GM18907 (cell line): ENCODE measurements at regions not wholly inside any gene's neighbourhood (a gene's known extent, or its start where the extent isn't known, plus 50 kb on each side); places are given as distances from the start of the nearest gene placed in this dataset.
"Not testable (repeated sequence)": the region's sequence is repeated elsewhere in the genome, so short reads cannot be mapped to it uniquely, and the experiment has no call there.

Experiments used
- ATAC-seq: cut with Tn5 transposase; IDR thresholded peaks from one replicate; pipeline ENCODE4 v1.9.1; 2021; ENCODE audit warnings: mild to moderate bottlenecking, moderate library complexity; ENCODE audit not compliant: unreplicated experiment

DNA sequence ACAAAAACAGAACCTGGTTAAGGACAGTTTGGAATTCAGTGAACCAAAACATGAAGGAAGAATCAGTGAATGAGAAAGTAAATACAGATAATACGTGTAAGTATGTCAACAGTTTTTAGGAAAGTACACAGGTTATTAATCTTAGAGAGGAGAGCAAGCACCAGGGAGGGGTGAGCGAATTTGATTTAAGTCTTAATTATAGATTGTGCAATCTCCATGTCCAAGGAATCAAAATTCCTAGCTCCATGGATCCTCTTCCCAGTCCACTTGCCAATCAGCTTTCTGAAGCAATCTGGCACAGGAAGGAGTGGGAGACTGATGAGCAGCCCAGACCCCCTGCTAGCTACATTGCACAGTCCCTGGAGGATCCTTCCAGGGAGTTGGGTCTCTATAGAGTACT is 346.4 kb downstream of the SETD4 start:
- ATAC-seq, result no peak

GRCh38 chr21:35711661-35712060 is 348.7 kb downstream of the SETD4 start:
- ATAC-seq, result no peak

GRCh38 chr21:35711213-35711612 is 349.1 kb downstream of the SETD4 start:
- ATAC-seq, result no peak

DNA sequence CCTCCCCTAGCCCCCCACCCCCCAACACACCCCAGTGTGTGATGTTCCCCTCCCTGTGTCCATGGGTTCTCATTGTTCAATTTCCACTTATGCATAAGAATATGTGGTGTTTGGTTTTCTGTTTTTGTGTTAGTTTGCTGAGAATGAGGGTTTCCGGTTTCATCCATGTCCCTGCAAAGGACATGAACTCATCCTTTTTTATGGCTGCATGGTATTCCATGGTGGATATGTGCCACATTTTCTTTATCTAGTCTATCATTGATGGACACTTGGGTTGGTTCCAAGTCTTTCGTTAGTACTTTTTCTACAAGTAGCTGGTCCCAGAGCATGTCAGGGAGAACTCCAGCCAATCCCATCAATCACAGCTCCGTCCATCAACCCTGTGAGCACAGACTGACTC is 350.3 kb downstream of the SETD4 start:
- not testable (repeated sequence) for ATAC-seq

DNA sequence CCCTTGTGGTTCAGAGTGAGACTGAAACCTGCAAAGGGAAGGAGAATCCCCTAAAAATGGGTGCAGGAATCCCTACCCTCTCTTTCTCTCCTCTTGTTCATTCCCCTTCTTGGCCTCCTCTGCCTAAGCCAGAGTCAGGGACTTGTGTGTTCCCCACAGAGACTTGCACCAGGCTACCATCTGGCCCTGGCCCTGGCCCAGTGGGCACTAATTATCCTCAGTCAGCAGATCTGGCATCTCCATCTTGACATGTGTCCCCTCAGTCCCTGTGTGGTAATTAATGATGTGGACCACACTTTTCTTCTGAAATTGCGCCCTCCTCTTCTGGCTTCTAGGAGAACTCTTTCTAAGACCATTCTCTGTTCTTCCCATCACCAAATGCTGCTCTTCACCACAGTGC is 354.4 kb downstream of the SETD4 start:
- no peak for ATAC-seq

- ATAC-seq, result no peak
These were observed 355.0 kb downstream of the SETD4 start for GRCh38 chr21:35705237-35705887.

DNA sequence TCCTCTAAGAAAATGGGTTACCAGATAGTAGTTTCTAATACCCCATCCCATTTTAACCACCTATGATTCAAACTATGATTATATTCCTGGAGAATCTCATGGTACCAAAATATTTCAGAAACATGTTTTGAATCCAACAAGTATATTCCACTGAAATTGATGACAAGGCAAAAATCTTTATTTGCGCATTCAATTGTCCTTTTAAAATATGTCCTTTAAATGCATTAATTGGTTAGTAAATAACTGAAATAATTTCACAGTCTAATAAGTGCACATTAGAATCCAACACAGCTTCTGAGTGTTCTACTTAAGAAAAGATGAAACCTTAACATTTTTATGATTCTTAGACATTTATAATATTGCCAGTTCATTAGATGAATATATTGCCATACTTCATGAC is 356.6 kb downstream of the SETD4 start:
- no peak for ATAC-seq

GRCh38 chr21:35699361-35699760 is 361.0 kb downstream of the SETD4 start:
- ATAC-seq, result no peak

- no peak for ATAC-seq
These were observed 363.0 kb downstream of the SETD4 start for GRCh38 chr21:35697321-35697808.

DNA sequence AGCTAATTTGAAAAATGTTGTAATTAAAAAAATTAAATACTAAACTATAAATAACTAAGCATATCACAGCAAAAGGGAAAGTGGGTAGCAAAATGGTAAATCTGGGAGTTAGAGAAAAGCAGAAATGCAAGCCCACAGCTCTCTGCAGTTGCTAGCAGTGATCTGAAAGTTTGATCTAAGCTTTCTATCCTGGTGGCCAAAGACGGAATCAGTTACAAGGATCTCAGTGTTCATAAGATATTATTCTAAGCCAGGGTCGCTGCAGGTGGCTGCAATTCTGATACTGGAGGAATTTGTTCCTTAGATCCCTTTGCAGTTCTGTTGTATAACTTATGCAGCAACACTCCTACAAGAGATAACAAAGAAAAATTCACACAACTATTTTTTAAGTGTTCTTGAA is 363.7 kb downstream of the SETD4 start:
- ATAC-seq, result no peak

GRCh38 chr21:35692311-35692710 is 368.0 kb downstream of the SETD4 start:
- ATAC-seq, result no peak

GRCh38 chr21:35690436-35690835 is 369.9 kb downstream of the SETD4 start:
- ATAC-seq, result no peak

DNA sequence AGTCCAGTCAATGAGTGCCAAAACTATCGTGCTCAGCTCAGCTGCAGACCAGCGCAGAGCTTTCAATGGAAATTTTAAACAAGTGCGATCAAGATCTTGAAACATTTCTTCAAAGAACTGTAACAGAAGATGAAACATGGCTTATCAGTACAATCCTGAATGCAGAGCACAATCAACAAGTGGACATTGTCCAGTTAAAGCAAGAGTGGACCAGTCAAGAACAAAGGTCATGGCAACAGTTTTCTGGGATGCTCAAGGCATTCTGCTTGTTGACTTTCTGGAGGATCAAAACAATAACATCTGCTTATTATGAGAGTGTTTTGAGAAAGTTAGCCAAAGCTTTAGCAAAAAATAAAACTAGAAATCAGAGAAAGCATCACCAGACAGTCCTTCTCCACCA is 374.2 kb downstream of the SETD4 start:
- ATAC-seq, result no peak

- ATAC-seq, result no peak
These were observed 376.5 kb downstream of the SETD4 start for GRCh38 chr21:35683664-35684304.

- no peak for ATAC-seq
These were observed 377.3 kb downstream of the SETD4 start for GRCh38 chr21:35682904-35683549.

GRCh38 chr21:35681946-35682345 is 378.4 kb downstream of the SETD4 start:
- no peak for ATAC-seq

DNA sequence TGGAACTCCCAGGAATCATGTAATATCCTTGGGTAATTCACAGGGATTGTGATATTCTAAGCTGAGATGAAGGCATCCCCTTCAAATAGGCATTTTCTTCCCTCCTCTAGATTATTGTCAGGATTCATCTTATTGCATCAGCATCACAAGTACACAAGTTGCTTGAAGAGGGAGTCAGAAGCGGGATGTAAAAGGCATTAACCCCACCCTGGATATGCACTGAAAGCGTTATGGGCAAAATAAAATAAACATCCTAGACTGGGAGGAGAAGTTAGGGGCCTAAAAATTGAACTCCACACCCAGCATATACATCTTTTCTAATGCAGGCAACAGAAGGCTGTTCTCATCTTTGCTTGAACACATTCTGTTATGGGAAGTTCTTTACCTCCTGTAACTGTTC is 381.2 kb downstream of the SETD4 start:
- no peak for ATAC-seq

DNA sequence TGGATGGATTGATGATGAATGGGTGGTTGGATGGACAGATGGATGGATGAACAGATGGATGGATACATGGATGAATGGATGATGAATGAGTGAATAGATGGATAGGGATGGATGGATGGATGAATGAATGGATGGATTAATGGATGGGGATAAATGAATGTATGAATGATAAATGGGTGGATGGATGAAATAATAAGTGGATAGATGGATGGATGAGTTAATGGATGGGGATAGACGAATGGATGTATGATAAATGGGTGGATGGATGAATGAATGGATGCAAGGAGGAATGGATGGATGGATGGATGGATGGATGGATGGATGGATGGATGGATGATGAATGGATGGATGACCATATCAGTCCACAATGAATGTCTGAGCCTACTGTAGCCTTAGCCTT is 381.9 kb downstream of the SETD4 start:
- no peak for ATAC-seq

DNA sequence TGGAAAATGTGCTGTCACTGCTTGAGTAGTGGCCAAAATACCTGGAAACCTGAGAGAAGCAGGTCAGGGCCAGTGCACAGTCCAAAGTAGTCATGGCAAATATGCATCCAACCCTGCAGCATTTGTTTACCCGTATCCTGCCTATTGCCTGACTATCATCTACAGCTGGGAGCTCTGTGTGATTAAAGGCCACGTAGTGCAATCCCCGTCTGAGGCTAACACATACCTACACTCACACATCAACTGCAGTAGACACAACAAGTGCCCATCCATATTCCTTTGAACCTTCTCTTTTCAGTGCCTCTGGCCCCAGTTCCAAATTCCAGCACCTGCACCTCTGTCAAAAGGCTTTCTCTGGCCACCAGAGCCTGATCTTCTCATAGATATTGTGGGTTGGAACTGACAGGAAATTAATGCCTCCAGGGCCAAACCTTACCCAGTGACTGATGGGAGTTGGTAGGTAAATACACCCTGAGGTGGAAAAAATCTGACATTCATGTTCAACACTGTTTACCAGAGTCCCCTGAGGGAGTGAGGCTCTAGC is 383.0 kb downstream of the SETD4 start:
- ATAC-seq, result no peak

DNA sequence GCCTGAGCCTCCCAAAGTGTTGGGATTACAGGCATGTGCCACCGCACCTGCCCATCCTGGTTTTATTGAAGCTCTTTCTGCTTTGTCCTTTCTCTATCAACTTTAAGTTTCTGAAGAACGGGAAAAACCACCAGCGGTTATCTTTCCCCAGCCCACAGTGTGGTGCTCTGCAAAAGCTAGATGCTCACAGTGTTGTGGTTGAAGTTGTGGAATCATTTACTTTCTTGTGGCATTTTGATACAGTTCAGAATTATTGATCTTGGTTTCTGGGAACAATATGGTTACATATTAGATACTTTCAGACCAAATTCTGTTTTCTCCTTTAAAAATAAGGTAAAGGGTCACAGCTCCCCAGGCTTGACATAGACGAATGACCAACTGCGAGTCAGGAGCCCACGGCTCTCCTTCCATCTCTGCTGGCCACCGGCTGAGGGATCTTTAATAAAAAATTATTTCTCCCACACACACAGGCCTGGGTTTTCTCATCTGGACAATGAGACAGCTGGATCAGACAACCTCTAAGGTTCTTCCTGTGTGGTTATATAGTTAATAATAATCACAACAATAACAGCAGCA is 385.3 kb downstream of the SETD4 start:
- no peak for ATAC-seq

GRCh38 chr21:35674091-35674671 is 386.1 kb downstream of the SETD4 start:
- ATAC-seq, result no peak
